Ectodermal cell (in vitro differentiated cells): ENCODE measurements at regions not wholly inside any gene's neighbourhood (a gene's known extent, or its start where the extent isn't known, plus 50 kb on each side); places are given as distances from the start of the nearest gene placed in this dataset.

Experiments used
- H3K27ac ChIP-seq: 2 replicates; pipeline ENCODE4 v1.7.0; 2013; ENCODE audit warnings: mild to moderate bottlenecking, low read depth, low read length; ENCODE audit not compliant: insufficient read depth, poor library complexity, severe bottlenecking
- H3K27me3 ChIP-seq: 2 replicates; pipeline ENCODE4 v1.7.0; 2013; ENCODE audit warnings: mild to moderate bottlenecking, low read length; ENCODE audit not compliant: insufficient read depth, control insufficient read depth, poor library complexity, severe bottlenecking
- H3K36me3 ChIP-seq: one replicate; pipeline ENCODE4 v1.7.0; 2013; ENCODE audit warnings: low read length; ENCODE audit not compliant: control insufficient read depth, insufficient read depth
- H3K4me1 ChIP-seq: one replicate; pipeline ENCODE4 v1.7.0; 2013; ENCODE audit warnings: low read length; ENCODE audit not compliant: control insufficient read depth, insufficient read depth
- H3K4me3 ChIP-seq: 2 replicates; pipeline ENCODE4 v1.7.0; 2013; ENCODE audit warnings: low read depth, low read length, control low read depth; ENCODE audit not compliant: insufficient read depth
- H3K9me3 ChIP-seq: 2 replicates; pipeline ENCODE4 v1.7.0; 2013; ENCODE audit warnings: mild to moderate bottlenecking, low read length, moderate library complexity; ENCODE audit not compliant: control insufficient read depth
- WGBS, 2 experiments: methylation state at CpG; one replicate each; pipeline ENCODE4 v1.1.7; 2013; ENCODE audit warnings: missing lambda C conversion rate in 2 of 2; 5-methylcytosine and 5-hydroxymethylcytosine counted together

DNA sequence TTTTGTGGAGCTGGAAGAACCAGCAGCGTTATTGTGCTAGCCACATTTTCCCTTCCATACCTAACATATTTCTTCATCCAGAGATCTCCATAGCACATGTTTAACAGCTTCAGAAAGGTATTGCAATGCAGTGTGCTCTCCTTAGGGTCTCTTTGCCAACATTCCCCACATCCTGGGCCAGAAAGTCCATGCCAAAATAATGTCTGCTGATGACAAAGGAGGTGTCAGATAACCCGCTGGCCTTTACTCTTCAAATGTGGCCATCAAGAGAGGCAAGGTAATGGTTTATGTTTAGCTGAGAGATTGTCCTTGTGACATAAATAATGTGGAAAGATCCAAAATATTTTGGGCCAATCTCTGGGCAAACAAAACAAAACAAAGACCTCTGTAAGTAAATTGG, 1027.7 kb downstream of the NLGN4Y start:
- Histone ChIP-seq H3K27ac (no peak overlapping the region), H3K4me1 (no peaks in the 10 kb centered on the region), H3K27me3 (no peaks in the 10 kb centered on the region), H3K9me3 (no peaks in the 10 kb centered on the region), H3K36me3 (no peaks in the 10 kb centered on the region), H3K4me3 (no peak overlapping the region)
- 89 to 94% methylated on average over 2 of the region's 2 CpGs for WGBS, 2 experiments

DNA sequence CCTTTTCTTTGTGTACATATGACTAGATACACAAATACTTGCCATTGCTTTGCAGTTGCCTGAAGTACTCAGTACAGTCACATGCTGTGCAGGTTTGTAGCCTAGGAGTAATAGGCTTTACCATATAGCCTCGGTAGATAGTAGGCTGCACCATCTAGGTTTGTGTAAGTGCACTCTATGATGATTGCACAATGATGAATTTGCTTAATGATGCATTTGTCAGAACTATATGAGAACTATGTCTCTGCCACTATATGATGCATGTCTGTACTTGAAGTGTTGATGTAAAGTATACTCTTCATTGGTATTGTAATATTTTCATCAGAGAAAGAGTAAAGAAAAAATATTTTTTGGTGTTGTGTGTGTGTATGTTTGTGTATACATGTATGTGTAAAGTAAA, 1030.7 kb downstream of the NLGN4Y start:
- H3K9me3 ChIP-seq = no peaks in the 10 kb centered on the region
- no peaks in the 10 kb centered on the region for H3K27me3 ChIP-seq
- H3K36me3 ChIP-seq = no peaks in the 10 kb centered on the region
- H3K4me3 ChIP-seq = no peak overlapping the region
- 100% methylated on average over 1 of the region's 1 CpG for WGBS, 2 experiments
- H3K4me1 ChIP-seq = no peaks in the 10 kb centered on the region
- H3K27ac ChIP-seq = no peak overlapping the region

DNA sequence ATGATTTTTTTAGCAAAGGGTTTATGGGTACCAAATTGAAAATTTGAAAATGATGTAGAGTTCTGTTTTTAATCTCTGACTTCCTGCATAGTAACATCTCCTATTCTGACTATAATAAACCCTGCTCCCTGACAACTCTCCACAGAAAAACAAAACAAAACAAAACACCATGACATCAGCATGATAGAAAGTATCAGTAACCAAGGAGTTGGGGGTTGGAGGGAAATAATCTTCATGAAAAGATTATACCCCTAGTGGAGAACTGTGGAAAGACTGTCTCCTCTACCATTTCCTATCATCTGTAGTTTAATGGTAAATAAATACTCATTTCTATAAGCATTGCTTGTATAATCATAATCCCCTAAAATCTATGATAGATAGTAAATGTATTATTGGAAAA, 1034.8 kb downstream of the NLGN4Y start:
- Histone ChIP-seq H3K4me3 (no peak overlapping the region), H3K36me3 (no peaks in the 10 kb centered on the region), H3K4me1 (no peaks in the 10 kb centered on the region), H3K27ac (no peak overlapping the region), H3K27me3 (no peaks in the 10 kb centered on the region), H3K9me3 (no peaks in the 10 kb centered on the region)

DNA sequence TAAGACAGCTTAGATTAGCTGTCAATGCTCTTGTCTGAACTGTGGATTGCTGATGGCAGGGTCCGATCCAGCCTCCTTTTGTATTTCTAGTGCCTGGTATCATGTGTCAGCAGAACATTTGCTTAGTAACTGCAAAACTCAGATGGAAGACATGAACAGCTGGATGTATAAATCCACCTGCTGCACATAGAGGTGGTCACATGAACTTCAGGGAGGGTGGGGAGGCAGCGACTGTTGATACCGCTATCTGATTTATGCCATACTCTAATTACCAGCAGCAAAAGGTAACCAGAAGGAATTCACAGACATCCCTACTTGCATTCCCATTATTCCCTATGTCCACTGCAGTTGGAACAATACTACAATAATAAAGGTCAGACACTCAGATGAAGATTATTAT, 1036.5 kb downstream of the NLGN4Y start:
- H3K27me3 ChIP-seq = no peaks in the 10 kb centered on the region
- 92 to 94% methylated on average over 3 of the region's 3 CpGs for WGBS, 2 experiments
- H3K27ac ChIP-seq = no peak overlapping the region
- H3K36me3 ChIP-seq = no peaks in the 10 kb centered on the region
- no peaks in the 10 kb centered on the region for H3K4me1 ChIP-seq
- no peaks in the 10 kb centered on the region for H3K9me3 ChIP-seq
- no peak overlapping the region for H3K4me3 ChIP-seq

DNA sequence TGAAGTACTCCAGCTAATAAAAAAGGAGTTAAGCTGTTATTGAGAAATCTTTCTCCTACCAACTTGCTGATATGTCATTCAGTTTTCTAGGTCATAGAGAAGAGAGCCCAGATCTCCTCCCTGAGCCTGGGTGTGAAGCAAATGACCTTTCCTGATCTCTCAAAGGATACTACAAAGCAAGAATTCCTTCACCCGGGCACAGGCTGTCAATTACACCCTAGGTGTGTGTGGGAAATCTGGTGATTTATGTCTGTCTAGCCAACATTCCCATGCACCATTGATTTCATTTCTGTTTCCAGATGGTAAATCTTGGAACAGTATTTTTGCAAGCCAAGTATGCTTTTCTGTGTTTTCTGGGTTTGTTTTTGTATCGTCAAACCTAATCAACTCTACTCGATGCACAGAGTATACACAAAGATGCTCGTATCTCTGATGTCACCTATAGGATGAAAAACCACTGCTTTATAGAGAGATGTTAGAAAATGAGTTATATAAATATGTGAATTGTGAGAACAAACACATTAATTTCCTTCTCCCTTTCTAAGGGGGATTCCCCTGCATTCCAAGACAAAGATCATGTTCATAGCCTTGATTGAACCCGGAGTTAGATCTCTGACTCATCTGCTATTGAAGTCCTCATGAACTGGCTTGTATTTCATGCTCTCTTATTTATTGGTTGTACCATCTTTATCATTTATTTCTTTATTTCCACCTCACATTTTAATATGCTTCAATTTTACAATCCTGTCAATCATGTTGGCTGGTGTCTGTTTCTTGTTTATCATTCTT, 1037.4 kb downstream of the NLGN4Y start:
- Histone ChIP-seq H3K27ac (no peak overlapping the region), H3K4me1 (no peaks in the 10 kb centered on the region), H3K36me3 (no peaks in the 10 kb centered on the region), H3K27me3 (no peaks in the 10 kb centered on the region), H3K9me3 (no peaks in the 10 kb centered on the region), H3K4me3 (no peak overlapping the region)
- WGBS, 2 experiments = 100% methylated on average over 1 to 3 of the region's 5 CpGs

DNA sequence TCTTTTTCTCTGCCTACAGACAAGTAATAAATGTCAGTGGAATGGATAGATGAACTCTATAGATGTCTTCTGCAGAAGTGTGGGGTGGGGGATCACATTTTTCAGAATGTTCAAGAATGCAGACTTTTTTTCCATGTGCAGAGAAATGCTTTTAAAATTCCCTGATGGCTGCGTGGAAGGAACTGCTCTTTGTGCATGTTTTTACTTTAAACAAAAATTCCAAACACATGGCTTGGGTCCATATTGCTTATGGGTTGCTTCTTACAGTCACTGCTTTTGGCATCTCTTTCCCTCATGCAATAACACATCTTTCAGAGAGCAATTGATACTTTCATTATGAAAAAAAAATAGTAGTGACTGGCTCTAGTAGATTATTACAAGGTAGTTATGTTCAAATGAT, 1053.6 kb downstream of the NLGN4Y start:
- Histone ChIP-seq H3K4me1 (no peaks in the 10 kb centered on the region), H3K27ac (no peak overlapping the region), H3K9me3 (no peaks in the 10 kb centered on the region), H3K36me3 (no peaks in the 10 kb centered on the region), H3K4me3 (no peak overlapping the region), H3K27me3 (no peaks in the 10 kb centered on the region)
- WGBS, 2 experiments = 80 to 100% methylated on average over 1 of the region's 1 CpG

DNA sequence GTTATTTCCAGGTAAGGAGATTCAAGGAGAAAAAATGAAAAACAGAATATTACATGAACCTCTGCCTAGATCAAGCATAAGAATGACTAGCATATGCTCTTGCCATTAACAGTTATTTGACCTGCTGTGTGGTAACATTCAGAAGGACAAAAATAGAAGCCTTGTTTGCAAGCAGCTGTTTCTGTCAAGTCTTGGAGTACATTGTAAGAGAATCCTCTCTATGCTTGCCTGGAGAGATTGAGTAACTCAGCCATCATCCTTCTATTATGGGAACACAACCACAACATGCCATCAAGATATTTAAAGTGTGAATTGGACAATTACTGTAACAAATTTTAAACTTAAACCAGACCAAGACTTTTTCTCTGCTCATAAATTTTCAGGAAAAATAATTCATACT, 1054.4 kb downstream of the NLGN4Y start:
- Histone ChIP-seq H3K36me3 (no peaks in the 10 kb centered on the region), H3K27ac (no peak overlapping the region), H3K27me3 (no peaks in the 10 kb centered on the region), H3K4me3 (no peak overlapping the region), H3K4me1 (no peaks in the 10 kb centered on the region), H3K9me3 (no peaks in the 10 kb centered on the region)

DNA sequence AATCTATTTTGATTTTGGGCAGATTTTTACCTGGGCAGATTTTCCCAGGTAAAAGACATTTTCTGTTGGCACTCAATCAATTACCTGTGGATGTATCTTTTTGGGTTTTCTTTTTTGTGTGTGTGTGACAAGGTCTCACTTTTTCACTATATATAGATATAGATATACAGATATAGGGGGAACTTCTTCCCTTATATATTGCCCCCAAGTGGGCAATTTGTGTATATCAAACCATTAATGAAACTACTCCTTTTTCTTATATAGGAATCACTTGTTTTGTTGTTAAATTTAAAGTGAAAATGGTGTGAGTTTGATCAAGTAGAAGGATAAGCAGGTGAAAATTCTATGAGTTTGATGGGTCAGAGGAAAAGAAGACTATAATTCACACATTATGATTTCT, 1054.9 kb downstream of the NLGN4Y start:
- H3K27me3 ChIP-seq = no peaks in the 10 kb centered on the region
- no peak overlapping the region for H3K27ac ChIP-seq
- H3K36me3 ChIP-seq = no peaks in the 10 kb centered on the region
- no peak overlapping the region for H3K4me3 ChIP-seq
- H3K4me1 ChIP-seq = no peaks in the 10 kb centered on the region
- no peaks in the 10 kb centered on the region for H3K9me3 ChIP-seq

DNA sequence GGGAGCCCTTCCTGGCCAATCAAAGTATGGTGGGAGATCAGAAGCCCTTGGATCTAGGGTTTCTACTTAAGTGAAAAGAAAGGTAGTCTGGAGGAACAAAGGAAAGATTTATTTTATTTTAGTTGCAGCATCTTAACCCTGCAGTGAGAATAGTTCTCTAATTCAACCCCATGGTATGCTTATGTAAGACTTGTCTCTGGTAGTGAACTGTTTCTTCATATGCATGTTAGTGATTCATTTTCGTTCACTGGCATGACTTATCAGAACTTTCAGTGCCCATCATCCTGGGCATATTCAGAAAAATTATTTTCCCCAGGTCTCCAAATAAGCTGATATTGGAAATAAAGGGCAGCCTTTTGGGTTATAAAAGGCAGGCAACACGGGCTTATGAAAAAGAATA, 1058.8 kb downstream of the NLGN4Y start:
- Histone ChIP-seq H3K36me3 (no peaks in the 10 kb centered on the region), H3K4me1 (no peaks in the 10 kb centered on the region), H3K9me3 (no peaks in the 10 kb centered on the region), H3K27me3 (no peaks in the 10 kb centered on the region), H3K27ac (no peak overlapping the region), H3K4me3 (no peak overlapping the region)
- 86 to 90% methylated on average over 1 of the region's 2 CpGs for WGBS, 2 experiments

DNA sequence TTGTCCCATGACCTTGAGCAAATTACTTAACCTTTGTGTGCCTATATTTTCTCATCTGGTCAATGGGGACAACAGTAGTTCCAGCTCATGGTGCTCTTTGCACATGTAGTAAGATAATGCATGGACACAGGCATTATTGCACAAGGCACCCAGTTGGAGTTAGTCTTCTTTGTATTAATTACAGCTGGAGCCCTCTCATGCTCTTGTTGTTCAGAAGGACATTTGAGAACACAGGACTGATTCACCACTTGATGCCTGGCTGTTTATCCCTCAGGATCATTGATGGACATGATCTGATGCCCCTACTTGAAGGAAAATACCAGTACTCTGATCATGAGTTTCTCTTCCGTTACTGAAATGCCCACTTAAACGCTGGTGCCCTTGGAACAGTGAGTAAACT, 1068.6 kb downstream of the NLGN4Y start:
- WGBS, 2 experiments = 86 to 90% methylated on average over 2 of the region's 2 CpGs

More for the DNA sequence above, 1068.6 kb downstream of the NLGN4Y start:
- Histone ChIP-seq H3K36me3 (no peaks in the 10 kb centered on the region), H3K27me3 (no peaks in the 10 kb centered on the region), H3K27ac (no peak overlapping the region), H3K4me1 (no peaks in the 10 kb centered on the region), H3K4me3 (no peak overlapping the region), H3K9me3 (no peaks in the 10 kb centered on the region)
